ENCODE measurements at regions not wholly inside any gene's neighbourhood (a gene's known extent, or its start where the extent isn't known, plus 50 kb on each side); places are given as distances from the start of the nearest gene placed in this dataset.

DNA sequence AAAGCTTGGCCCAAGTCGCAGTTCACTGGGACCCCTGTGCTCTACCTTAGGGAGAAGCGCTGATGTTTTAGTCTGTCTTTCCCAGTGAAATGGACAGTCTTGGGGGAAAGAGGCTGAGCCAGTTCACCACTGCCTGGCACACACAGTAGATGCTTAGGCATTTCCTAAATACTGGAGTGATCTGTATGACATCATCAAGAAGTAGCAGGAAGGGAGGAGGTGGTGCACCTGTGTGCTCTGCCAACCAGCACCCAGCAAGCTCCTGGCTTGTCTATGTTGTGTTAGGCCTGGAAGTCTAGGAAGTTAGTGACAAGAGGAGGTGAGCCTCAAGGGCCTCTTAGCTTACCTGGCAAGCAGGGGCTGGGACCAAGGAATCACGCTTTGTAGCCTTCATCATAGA lies 158.2 kb upstream of the NFIA start:
- TF ChIP-seq CTCF (IDR thresholded peaks at IDR 0.05) (no peak), EP300 (IDR thresholded peaks at IDR 0.05) (no peak)

Data from suprapubic skin (tissue), 3 donors.